ENCODE measurements at regions not wholly inside any gene's neighbourhood (a gene's known extent, or its start where the extent isn't known, plus 50 kb on each side); places are given as distances from the start of the nearest gene placed in this dataset.
"Not testable (repeated sequence)": the region's sequence is repeated elsewhere in the genome, so short reads cannot be mapped to it uniquely, and the experiment has no call there.

DNA sequence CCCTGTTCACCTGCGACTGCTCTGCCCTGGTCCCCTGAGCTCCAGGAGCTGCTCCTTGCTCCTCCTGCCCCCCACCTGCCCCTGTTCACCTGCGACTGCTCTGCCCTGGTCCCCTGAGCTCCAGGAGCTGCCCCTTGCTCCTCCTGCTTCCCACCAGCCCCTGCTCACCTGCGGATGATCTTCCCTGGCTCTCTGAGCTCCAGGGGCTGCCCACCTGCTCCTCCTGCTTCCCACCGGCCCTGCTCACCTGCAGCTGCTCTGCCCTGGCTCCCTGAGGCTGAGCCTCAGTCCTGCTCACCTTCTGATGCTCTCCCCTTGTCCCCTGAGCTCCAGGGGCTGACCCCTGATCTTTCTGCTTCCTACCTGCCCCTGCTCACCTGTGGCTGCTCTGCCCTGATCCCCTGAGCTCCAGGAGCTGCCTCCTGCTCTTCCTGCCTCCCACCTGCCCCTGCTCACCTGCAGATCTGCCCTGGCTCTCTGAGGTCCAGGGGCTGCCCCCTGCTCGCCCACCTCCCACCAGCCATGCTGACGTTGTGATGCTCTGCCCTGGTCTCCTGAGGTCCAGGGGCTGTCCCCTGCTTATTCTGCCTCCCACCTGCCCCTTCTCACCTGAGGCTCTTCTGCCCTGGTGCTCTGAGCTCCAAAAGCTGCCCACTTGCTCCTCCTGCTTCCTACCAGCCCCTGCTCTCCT lies 219.2 kb downstream of the TMEM121 start:
- H3K36me3 ChIP-seq (ENCODE audit: control insufficient read depth, insufficient read depth, low read length): no peaks in the 10 kb centered on the region
- TF ChIP-seq CTCF (IDR thresholded peaks at IDR 0.05; ENCODE audit: insufficient read depth, low read length, poor library complexity, severe bottlenecking): no peak
- no peaks in the 10 kb centered on the region for H3K27me3 ChIP-seq (ENCODE audit: control insufficient read depth, insufficient read depth, low read length)
- DNase-seq (ENCODE audit: low read depth): no peak
- no peak overlapping the region for H3K4me3 ChIP-seq (ENCODE audit: low read depth, low read length)

DNA sequence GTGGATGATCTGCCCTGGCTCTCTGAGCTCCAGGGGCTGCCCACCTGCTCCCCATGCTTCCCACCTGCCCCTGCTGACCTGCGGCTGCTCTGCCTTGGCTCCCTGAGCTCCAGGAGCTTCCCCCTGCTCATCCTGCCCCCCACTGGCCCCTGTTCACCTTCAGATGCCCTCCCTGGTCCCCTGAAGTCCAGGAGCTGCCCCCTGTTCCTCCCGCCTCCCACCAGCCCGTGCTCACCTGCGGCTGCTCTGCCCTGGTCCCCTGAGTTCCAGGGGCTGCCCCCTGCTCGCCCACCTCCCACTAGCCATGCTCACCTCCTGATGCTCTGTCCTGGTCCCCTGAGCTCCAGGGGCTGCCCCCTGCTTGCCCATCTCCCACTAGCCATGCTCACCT lies 219.7 kb downstream of the TMEM121 start:
- no peak for DNase-seq (ENCODE audit: low read depth)
- Histone ChIP-seq H3K4me3 (ENCODE audit: low read depth, low read length) (no peak overlapping the region), H3K27me3 (ENCODE audit: control insufficient read depth, insufficient read depth, low read length) (no peaks in the 10 kb centered on the region), H3K36me3 (ENCODE audit: control insufficient read depth, insufficient read depth, low read length) (no peaks in the 10 kb centered on the region)
- TF ChIP-seq CTCF (IDR thresholded peaks at IDR 0.05; ENCODE audit: insufficient read depth, low read length, poor library complexity, severe bottlenecking): no peak

DNA sequence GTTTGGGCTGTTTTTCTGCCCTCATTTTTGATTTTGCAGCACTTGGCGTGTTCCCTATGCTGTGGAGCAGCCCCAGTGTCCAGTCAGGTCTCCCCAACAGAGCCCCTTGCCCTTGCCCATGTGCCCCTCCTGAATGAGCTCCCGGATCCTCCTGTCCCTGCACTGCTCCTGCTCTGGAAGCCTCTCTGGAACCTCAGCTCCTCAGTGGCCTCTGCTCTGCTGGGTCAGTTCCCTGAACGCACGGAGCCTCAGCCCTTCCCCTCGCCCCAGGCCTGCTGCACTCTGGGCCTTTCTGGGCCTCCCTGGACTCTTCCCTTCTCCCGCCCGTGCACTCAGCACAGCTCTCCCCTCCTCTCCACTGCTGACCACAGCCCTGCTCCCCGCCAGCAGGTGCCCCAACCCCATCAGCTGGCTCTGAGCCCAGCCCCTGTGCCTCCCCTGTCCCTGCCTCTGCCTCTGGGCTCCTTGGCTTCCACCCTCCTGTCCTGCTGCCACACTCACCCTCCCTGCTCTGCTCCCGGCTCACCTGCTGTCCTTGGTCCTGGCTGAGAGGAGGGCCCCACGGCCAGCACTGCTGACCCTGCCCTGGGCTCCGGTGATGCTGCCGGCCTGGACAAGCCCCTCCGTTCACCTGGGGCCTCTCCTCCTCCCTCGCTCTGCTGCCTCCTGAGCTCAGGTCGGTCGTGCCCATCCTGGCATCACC lies 220.6 kb downstream of the TMEM121 start:
- not testable (repeated sequence) for H3K36me3 ChIP-seq (ENCODE audit: control insufficient read depth, insufficient read depth, low read length); H3K27me3 ChIP-seq (ENCODE audit: control insufficient read depth, insufficient read depth, low read length); H3K4me3 ChIP-seq (ENCODE audit: low read depth, low read length); DNase-seq (ENCODE audit: low read depth)

DNA sequence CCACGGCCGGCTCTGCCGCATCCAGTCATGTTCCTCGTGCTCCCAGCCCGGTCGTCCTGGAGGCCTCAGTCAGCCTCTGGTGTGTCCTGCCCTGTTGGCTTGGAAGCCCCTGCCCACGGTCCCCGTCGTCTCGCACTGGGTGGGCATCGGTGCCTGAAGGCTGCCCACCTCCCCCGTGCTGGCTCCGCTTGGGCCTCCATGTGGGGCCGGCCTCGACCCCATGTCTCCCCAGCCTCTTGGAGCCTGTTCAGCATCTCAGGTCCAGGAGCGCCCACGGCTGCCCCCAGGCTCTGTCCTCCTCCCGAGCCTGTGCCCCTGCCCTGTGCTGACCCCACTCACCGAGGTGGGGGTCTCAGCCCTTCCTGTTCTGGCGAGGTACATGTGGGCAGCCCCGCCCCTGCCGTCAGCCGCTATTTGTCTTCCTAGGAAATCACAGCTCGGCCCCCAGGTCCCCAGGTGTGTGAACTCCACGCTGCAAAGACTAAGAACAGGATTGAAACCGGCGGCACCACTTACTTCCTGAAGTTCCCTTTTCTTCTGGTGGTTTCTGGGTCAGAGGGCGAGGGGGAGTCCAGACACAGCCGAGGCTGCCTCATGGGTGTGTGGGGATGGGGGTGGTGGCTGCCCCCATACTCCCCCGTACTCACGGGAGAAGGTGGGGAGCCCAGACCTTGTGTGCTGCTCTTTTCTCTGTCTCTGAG lies 221.3 kb downstream of the TMEM121 start:
- H3K36me3 ChIP-seq (ENCODE audit: control insufficient read depth, insufficient read depth, low read length); H3K27me3 ChIP-seq (ENCODE audit: control insufficient read depth, insufficient read depth, low read length); DNase-seq (ENCODE audit: low read depth); H3K4me3 ChIP-seq (ENCODE audit: low read depth, low read length): not testable (repeated sequence)

- Histone ChIP-seq H3K36me3 (ENCODE audit: control insufficient read depth, insufficient read depth, low read length) (no peaks in the 10 kb centered on the region), H3K27me3 (ENCODE audit: control insufficient read depth, insufficient read depth, low read length) (no peaks in the 10 kb centered on the region), H3K4me3 (ENCODE audit: low read depth, low read length) (no peak overlapping the region)
- TF ChIP-seq CTCF (IDR thresholded peaks at IDR 0.05; ENCODE audit: insufficient read depth, low read length, poor library complexity, severe bottlenecking): no peak
- DNase-seq (ENCODE audit: low read depth): no peak
These were observed 221.8 kb downstream of the TMEM121 start for GRCh38 chr14:105748204-105748578.

DNA sequence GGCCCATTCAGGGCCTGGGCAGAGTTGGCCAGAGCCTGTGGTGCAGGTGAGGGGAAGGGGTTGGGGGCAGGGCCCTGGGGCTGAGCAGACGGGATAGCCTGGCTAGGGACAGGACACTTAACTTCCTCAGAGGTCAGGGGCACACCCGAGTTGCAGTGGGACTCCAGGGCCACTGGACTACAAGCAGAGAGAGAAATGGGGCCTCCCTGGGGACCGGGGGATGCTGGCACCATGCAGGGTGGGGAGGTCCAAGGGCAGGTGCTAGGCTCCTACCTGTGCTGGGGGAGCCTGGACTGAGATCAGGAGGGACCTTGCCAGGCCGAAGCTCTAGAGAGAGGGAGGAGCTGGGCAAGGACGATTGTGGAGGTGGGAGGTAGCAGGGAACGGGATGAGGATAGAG lies 222.3 kb downstream of the TMEM121 start:
- H3K4me3 ChIP-seq (ENCODE audit: low read depth, low read length); DNase-seq (ENCODE audit: low read depth); H3K36me3 ChIP-seq (ENCODE audit: control insufficient read depth, insufficient read depth, low read length); H3K27me3 ChIP-seq (ENCODE audit: control insufficient read depth, insufficient read depth, low read length): not testable (repeated sequence)

DNA sequence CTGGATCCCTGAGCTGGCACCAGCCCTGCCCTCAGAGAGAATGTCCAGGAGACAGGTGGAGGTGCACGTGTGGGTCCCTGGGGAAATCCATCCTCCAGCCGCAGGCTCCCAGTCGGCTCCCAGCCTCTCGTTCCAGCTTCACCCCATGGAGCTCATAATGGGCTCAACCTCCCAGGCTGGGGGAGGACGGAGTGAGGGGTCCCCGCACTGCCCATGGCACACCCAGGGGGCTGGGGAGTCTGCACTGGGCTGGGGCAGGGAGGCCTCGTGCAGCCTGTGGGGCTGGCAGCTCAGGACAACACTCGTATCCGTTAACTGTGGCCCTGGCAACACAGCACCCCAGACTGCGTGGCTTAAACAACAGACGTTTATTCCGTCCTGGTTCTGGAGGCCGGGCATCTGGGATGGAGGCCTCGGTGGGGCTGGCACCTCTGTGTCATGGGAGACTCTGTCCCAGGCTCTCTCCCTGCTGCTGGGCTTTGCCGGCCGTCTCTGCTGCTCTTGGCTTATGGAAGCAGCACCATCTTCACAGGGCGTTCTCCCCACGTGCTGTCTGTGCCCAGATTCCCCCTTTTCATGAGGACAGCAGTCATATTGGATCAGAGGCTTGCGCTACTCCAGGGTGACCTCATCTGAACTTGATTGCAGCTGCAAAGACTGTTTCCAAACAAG lies 223.6 kb downstream of the TMEM121 start:
- DNase-seq (ENCODE audit: low read depth); H3K27me3 ChIP-seq (ENCODE audit: control insufficient read depth, insufficient read depth, low read length); H3K4me3 ChIP-seq (ENCODE audit: low read depth, low read length); H3K36me3 ChIP-seq (ENCODE audit: control insufficient read depth, insufficient read depth, low read length): not testable (repeated sequence)

DNA sequence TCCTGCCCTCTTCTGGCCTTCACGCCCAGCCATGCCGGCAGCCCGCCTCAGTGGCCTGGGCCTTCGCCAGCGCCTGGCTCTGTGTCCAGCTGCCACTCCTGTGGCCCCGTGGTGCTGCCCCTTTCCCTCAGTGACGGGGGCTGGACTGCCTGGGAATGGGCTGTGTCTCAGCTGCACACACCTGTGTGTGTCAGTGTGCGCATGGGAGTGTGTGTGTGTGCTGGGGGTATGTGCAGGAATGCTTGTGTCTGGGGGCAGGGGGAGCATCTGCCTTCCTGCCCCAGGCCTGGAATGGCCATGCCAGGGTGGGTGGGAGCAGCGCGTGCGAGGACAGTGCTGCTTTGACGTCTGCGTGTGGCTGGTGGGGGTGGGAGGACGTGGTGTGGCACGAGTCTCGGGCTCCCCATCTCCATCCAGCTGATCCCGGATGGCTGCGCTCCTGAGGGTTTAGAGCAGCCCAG lies 224.9 kb downstream of the TMEM121 start:
- not testable (repeated sequence) for DNase-seq (ENCODE audit: low read depth)

DNA sequence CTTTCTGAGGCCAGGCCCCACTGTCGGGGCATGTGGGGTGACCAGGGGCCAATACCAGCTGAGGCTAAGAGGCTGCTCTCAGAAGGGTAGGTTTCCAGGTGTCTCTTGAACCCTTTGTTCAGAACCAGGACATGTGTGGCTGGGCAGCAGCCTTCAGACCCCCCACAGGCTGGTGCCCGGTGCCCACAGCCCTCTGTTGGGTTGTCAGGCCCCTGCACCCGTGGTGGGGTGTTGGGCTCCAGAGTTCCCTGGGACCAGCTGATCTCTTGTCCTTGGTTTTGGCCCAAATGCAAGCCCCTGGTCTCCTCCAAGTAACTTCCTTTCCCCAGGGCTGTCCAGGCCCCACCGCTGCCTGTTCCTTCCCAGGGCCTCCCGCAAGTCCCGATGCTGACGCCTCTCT lies 226.0 kb downstream of the TMEM121 start:
- not testable (repeated sequence) for H3K4me3 ChIP-seq (ENCODE audit: low read depth, low read length); H3K27me3 ChIP-seq (ENCODE audit: control insufficient read depth, insufficient read depth, low read length); DNase-seq (ENCODE audit: low read depth); H3K36me3 ChIP-seq (ENCODE audit: control insufficient read depth, insufficient read depth, low read length)

More for the DNA sequence above, 224.9 kb downstream of the TMEM121 start:
- H3K27me3 ChIP-seq (ENCODE audit: control insufficient read depth, insufficient read depth, low read length); H3K4me3 ChIP-seq (ENCODE audit: low read depth, low read length); H3K36me3 ChIP-seq (ENCODE audit: control insufficient read depth, insufficient read depth, low read length): not testable (repeated sequence)
